ENCODE measurements at regions not wholly inside any gene's neighbourhood (a gene's known extent, or its start where the extent isn't known, plus 50 kb on each side); places are given as distances from the start of the nearest gene placed in this dataset.
"Not testable (repeated sequence)": the region's sequence is repeated elsewhere in the genome, so short reads cannot be mapped to it uniquely, and the experiment has no call there.

GRCh38 chr5:56402266-56403220, 169.4 kb upstream of the ANKRD55 start:
- DNase-seq (ENCODE audit: low read depth in 2 of 3, low spot score in 1 of 3) = no peak

GRCh38 chr5:56397796-56398195, 164.7 kb upstream of the ANKRD55 start:
- DNase-seq (ENCODE audit: low read depth in 2 of 3, low spot score in 1 of 3) = not testable (repeated sequence)

GRCh38 chr5:56396634-56397033, 163.5 kb upstream of the ANKRD55 start:
- no peak for DNase-seq (ENCODE audit: low read depth in 2 of 3, low spot score in 1 of 3)

GRCh38 chr5:56389261-56389660, 156.1 kb upstream of the ANKRD55 start:
- no peak for DNase-seq (ENCODE audit: low read depth in 2 of 3, low spot score in 1 of 3)

- no peak for DNase-seq (ENCODE audit: low read depth in 2 of 3, low spot score in 1 of 3)
Measured at GRCh38 chr5:56388229-56388985, 155.3 kb upstream of the ANKRD55 start.

- no peak for DNase-seq (ENCODE audit: low read depth in 2 of 3, low spot score in 1 of 3)
Measured at GRCh38 chr5:56386046-56386445, 152.9 kb upstream of the ANKRD55 start.

- DNase-seq (ENCODE audit: low read depth in 2 of 3, low spot score in 1 of 3) = no peak
Measured at GRCh38 chr5:56384186-56384585, 151.1 kb upstream of the ANKRD55 start.

GRCh38 chr5:56383761-56384160, 150.6 kb upstream of the ANKRD55 start:
- DNase-seq (ENCODE audit: low read depth in 2 of 3, low spot score in 1 of 3) = no peak

GRCh38 chr5:56382896-56383295, 149.8 kb upstream of the ANKRD55 start:
- no peak for DNase-seq (ENCODE audit: low read depth in 2 of 3, low spot score in 1 of 3)

GRCh38 chr5:56377573-56377972, 144.4 kb upstream of the ANKRD55 start:
- no peak for DNase-seq (ENCODE audit: low read depth in 2 of 3, low spot score in 1 of 3)

- no peak for DNase-seq (ENCODE audit: low read depth in 2 of 3, low spot score in 1 of 3)
Measured at GRCh38 chr5:56376128-56376527, 143.0 kb upstream of the ANKRD55 start.

- DNase-seq (ENCODE audit: low read depth in 2 of 3, low spot score in 1 of 3) = no peak
Measured at GRCh38 chr5:56375011-56375410, 141.9 kb upstream of the ANKRD55 start.

- DNase-seq (ENCODE audit: low read depth in 2 of 3, low spot score in 1 of 3) = not testable (repeated sequence)
Measured at GRCh38 chr5:56372491-56372890, 139.4 kb upstream of the ANKRD55 start.

GRCh38 chr5:56369361-56369811, 136.3 kb upstream of the ANKRD55 start:
- DNase-seq (ENCODE audit: low read depth in 2 of 3, low spot score in 1 of 3) = no peak

- no peak for DNase-seq (ENCODE audit: low read depth in 2 of 3, low spot score in 1 of 3)
Measured at GRCh38 chr5:56367748-56368147, 134.6 kb upstream of the ANKRD55 start.

- no peak for DNase-seq (ENCODE audit: low read depth in 2 of 3, low spot score in 1 of 3)
Measured at GRCh38 chr5:56366986-56367385, 133.9 kb upstream of the ANKRD55 start.

- DNase-seq (ENCODE audit: low read depth in 2 of 3, low spot score in 1 of 3) = no peak
Measured at GRCh38 chr5:56361398-56361797, 128.3 kb upstream of the ANKRD55 start.

- DNase-seq (ENCODE audit: low read depth in 2 of 3, low spot score in 1 of 3) = no peak
Measured at GRCh38 chr5:56360816-56361215, 127.7 kb upstream of the ANKRD55 start.

- DNase-seq (ENCODE audit: low read depth in 2 of 3, low spot score in 1 of 3) = no peak
Measured at GRCh38 chr5:56359809-56360685, 126.9 kb upstream of the ANKRD55 start.

GRCh38 chr5:56358703-56359681, 125.9 kb upstream of the ANKRD55 start:
- no peak for DNase-seq (ENCODE audit: low read depth in 2 of 3, low spot score in 1 of 3)

Data from stimulated activated CD4-positive, alpha-beta T cell treated with anti-CD3 and anti-CD28 coated beads, Interleukin-12 subunit alpha, Interleukin-12 subunit beta, amount 100 ng/mL, for 48 hours (primary cell).